LNCaP clone FGC (cell line): ENCODE measurements at regions not wholly inside any gene's neighbourhood (a gene's known extent, or its start where the extent isn't known, plus 50 kb on each side); places are given as distances from the start of the nearest gene placed in this dataset.

Experiments
- DNase-seq: peaks from one replicate; pipeline ENCODE4 v3.0.0-alpha.2; 2011; ENCODE audit warnings: low read depth
- H3K4me3 ChIP-seq: 2 replicates; pipeline ENCODE4 v1.5.1; 2011; ENCODE audit warnings: mild to moderate bottlenecking, low read depth, low read length, control low read depth
- CTCF ChIP-seq: IDR thresholded peaks from 2 replicates; pipeline ENCODE4 v1.5.1; 2012; ENCODE audit warnings: mild to moderate bottlenecking; ENCODE audit not compliant: control insufficient read depth, insufficient read depth; ENCODE audit errors: extremely low read depth

- no peak for DNase-seq
- H3K4me3 ChIP-seq = no peak overlapping the region
- no peak for TF ChIP-seq CTCF
Observed at GRCh38 chr2:19709553-19709952, 192.2 kb downstream of the TTC32 start.

GRCh38 chr2:19708776-19709175 is 193.0 kb downstream of the TTC32 start:
- no peak overlapping the region for H3K4me3 ChIP-seq
- no peak for TF ChIP-seq CTCF
- no peak for DNase-seq

GRCh38 chr2:19706332-19706731 is 195.5 kb downstream of the TTC32 start:
- no peak for TF ChIP-seq CTCF
- no peak overlapping the region for H3K4me3 ChIP-seq
- no peak for DNase-seq

GRCh38 chr2:19702267-19702666 is 199.5 kb downstream of the TTC32 start:
- DNase-seq = no peak
- H3K4me3 ChIP-seq = no peak overlapping the region
- no peak for TF ChIP-seq CTCF

- TF ChIP-seq CTCF = no peak
- H3K4me3 ChIP-seq = no peak overlapping the region
- no peak for DNase-seq
Observed at GRCh38 chr2:19700861-19701585, 200.8 kb downstream of the TTC32 start.

- TF ChIP-seq CTCF = no peak
Observed at GRCh38 chr2:19697131-19697530, 204.7 kb downstream of the TTC32 start.

GRCh38 chr2:19695706-19696105 is 206.1 kb downstream of the TTC32 start:
- no peak for DNase-seq
- TF ChIP-seq CTCF = no peak
- no peak overlapping the region for H3K4me3 ChIP-seq

More at GRCh38 chr2:19697131-19697530, 204.7 kb downstream of the TTC32 start:
- H3K4me3 ChIP-seq = no peak overlapping the region
- no peak for DNase-seq
